Cardiac muscle cell (in vitro differentiated cells and primary cell): ENCODE measurements at regions not wholly inside any gene's neighbourhood (a gene's known extent, or its start where the extent isn't known, plus 50 kb on each side); places are given as distances from the start of the nearest gene placed in this dataset.

Experiments used
- DNase-seq, 2 donors: peaks; one replicate each; pipeline versions ENCODE4 v3.0.0 to v3.0.0-alpha.2; 2010 to 2017; ENCODE audit warnings: low read depth in 1 of 2, low spot score in 1 of 2
- H3K27ac ChIP-seq: fragments of 200-600 bp; sonication (generic); 2 replicates; pipeline ENCODE4 v1.5.1; 2016
- H3K27me3 ChIP-seq: fragments of 200-600 bp; sonication (generic); 2 replicates; pipeline ENCODE4 v1.6.0; 2016; ENCODE audit warnings: control low read depth
- H3K36me3 ChIP-seq: fragments of 200-600 bp; sonication (generic); 2 replicates; pipeline ENCODE4 v1.5.1; 2016; ENCODE audit warnings: control low read depth
- H3K4me1 ChIP-seq: fragments of 200-600 bp; sonication (generic); 2 replicates; pipeline ENCODE4 v1.8.1; 2017; ENCODE audit warnings: low read depth, mild to moderate bottlenecking, mixed run types
- H3K4me3 ChIP-seq: fragments of 200-600 bp; sonication (generic); 2 replicates; pipeline ENCODE4 v1.5.1; 2016; ENCODE audit warnings: mild to moderate bottlenecking
- H3K9me3 ChIP-seq: fragments of 200-600 bp; sonication (generic); 2 replicates; pipeline ENCODE4 v1.5.1; 2017; ENCODE audit warnings: low read depth, mild to moderate bottlenecking, control low read depth
- TF ChIP-seq, protein P1 (sequence below): IDR thresholded peaks from 2 replicates; pipeline ENCODE4 v1.5.1; 2012; ENCODE audit warnings: low read depth, mild to moderate bottlenecking, low read length

DNA sequence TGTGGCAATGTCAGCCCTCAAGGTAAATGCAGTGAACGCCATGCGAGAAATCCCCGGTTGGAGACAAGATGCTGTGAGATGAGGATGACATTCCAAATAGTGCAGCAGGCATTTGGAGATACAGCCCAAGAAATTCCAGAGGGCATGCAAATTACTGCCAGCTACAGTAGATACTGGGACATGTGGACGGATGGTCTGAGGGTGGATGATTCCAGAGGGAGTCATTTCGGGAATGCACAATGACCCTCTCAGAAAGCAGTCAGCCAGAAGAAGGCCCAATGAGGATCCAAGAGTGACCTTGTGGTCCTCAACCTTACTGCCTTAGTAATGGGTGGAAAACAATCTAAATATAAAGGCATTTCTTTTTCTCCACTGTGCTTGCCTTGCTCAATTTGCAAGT lies 111.3 kb downstream of the HNRNPLL start:
- TF ChIP-seq, protein P1, sequence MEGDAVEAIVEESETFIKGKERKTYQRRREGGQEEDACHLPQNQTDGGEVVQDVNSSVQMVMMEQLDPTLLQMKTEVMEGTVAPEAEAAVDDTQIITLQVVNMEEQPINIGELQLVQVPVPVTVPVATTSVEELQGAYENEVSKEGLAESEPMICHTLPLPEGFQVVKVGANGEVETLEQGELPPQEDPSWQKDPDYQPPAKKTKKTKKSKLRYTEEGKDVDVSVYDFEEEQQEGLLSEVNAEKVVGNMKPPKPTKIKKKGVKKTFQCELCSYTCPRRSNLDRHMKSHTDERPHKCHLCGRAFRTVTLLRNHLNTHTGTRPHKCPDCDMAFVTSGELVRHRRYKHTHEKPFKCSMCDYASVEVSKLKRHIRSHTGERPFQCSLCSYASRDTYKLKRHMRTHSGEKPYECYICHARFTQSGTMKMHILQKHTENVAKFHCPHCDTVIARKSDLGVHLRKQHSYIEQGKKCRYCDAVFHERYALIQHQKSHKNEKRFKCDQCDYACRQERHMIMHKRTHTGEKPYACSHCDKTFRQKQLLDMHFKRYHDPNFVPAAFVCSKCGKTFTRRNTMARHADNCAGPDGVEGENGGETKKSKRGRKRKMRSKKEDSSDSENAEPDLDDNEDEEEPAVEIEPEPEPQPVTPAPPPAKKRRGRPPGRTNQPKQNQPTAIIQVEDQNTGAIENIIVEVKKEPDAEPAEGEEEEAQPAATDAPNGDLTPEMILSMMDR = no peak
- Histone ChIP-seq H3K9me3 (no peaks in the 10 kb centered on the region), H3K4me1 (no peaks in the 10 kb centered on the region), H3K27ac (no peak overlapping the region), H3K27me3 (no peaks in the 10 kb centered on the region), H3K4me3 (no peak overlapping the region), H3K36me3 (no peaks in the 10 kb centered on the region)
- DNase-seq = no peak

DNA sequence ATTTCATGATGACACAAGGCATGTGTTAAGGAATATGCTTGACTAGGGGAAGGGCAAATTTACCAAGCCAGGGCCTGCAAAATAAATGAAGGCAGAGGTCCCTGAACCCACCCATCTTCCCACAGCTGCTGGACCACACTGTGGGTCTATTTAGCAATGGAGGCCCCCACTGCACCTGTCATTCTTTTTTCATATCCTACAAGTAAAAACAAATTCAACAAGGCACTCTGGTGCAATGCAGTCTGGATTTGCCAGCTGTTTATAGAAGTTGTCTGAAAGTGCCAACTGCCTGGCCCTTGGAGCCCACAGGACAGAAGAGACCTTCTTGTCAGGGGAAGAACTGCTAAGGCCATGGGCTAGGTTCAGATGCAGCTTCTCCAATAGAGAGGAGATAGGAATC lies 112.8 kb upstream of the ATL2 start:
- no peak overlapping the region for H3K4me3 ChIP-seq
- no peaks in the 10 kb centered on the region for H3K36me3 ChIP-seq
- no peak for DNase-seq
- H3K27ac ChIP-seq = no peak overlapping the region
- TF ChIP-seq, protein P1 = no peak
- no peaks in the 10 kb centered on the region for H3K9me3 ChIP-seq
- no peaks in the 10 kb centered on the region for H3K4me1 ChIP-seq
- no peaks in the 10 kb centered on the region for H3K27me3 ChIP-seq

DNA sequence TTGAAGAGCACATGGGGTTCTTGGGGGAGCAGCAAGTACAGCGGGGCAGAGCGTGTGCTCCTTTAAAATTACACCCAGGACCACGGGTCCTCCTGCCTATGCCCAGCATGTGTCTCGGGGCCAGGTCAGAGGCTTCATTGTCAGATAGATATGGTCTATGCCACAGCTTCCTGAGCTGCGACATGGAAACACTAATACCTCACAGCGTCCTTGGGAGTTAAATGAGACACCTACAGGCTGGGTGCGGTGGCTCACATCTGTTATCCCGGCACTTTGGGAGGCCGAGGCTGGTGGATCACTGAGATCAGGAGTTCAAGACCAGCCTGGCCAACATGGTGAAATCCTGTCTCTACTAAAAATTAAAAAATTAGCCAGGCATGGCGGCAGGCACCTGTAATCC lies 110.8 kb upstream of the ATL2 start:
- no peak overlapping the region for H3K27ac ChIP-seq
- no peak for DNase-seq
- H3K9me3 ChIP-seq = no peaks in the 10 kb centered on the region
- H3K4me3 ChIP-seq = no peak overlapping the region
- H3K36me3 ChIP-seq = no peaks in the 10 kb centered on the region
- no peaks in the 10 kb centered on the region for H3K27me3 ChIP-seq
- TF ChIP-seq, protein P1 = no peak
- H3K4me1 ChIP-seq = no peaks in the 10 kb centered on the region

DNA sequence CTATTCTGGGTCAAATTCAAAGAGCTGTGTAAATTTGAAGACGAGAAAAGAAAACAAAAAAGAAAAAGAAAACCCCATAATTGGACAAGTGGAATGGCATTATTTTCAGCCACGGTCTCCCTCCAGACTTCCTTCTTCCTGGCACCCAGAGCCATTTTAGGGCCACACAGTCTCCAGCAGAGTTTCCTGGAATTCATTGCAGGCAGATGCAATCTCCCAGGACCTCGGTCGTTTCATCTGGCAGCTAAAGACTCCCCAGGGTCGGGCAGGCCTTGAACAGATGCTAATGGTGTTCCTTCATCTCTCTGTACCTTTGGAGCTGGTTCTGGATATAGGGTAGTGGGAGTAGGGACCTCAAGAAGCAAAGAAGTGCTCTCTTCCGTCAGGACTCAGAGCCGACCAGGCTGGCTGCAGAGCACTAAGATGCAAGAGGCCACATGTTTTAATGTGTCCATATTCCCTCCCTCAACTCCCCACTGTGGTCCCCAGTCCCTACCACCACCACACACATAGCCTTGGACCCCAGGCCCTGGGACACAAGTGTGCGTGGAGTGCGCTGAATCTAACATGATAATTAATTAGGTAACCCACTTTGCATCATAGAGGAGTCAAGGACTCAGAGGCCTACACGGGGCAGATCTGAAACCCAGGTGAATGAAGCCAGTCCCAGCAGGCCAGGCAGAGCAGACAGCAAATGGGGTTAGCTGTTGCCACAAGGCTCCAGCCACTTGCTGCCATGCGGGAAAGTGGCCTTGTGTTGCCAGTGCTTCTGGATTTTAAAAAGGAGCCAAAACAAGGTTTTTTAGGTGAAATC lies 109.3 kb upstream of the ATL2 start:
- TF ChIP-seq, protein P1 = no peak
- no peak for DNase-seq
- H3K27me3 ChIP-seq = no peaks in the 10 kb centered on the region

DNA sequence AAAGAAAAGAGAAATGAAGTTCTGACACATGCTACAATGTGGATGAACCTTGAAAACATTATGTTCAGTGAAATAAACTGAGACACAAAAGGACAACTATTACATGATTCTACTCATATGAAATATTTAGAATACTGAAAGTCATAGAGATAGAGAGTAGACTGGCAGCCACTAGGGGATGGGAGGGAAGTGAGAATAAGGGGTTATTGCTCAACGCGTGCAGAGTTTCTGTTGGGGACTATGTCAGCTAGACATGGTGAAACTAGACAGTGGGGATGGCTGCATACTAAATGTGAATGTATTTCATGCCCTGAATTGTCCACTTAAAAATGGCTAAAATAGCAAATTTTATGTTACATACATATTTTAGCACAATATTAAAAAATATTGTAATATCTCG lies 108.7 kb upstream of the ATL2 start:
- H3K27me3 ChIP-seq = no peaks in the 10 kb centered on the region
- no peaks in the 10 kb centered on the region for H3K9me3 ChIP-seq
- no peak overlapping the region for H3K27ac ChIP-seq
- TF ChIP-seq, protein P1 = no peak
- H3K36me3 ChIP-seq = no peaks in the 10 kb centered on the region
- no peak overlapping the region for H3K4me3 ChIP-seq
- no peaks in the 10 kb centered on the region for H3K4me1 ChIP-seq
- no peak for DNase-seq

More for the DNA sequence above, 109.3 kb upstream of the ATL2 start:
- no peak overlapping the region for H3K4me3 ChIP-seq
- H3K4me1 ChIP-seq = no peaks in the 10 kb centered on the region
- H3K36me3 ChIP-seq = no peaks in the 10 kb centered on the region
- H3K27ac ChIP-seq = no peak overlapping the region
- no peaks in the 10 kb centered on the region for H3K9me3 ChIP-seq

DNA sequence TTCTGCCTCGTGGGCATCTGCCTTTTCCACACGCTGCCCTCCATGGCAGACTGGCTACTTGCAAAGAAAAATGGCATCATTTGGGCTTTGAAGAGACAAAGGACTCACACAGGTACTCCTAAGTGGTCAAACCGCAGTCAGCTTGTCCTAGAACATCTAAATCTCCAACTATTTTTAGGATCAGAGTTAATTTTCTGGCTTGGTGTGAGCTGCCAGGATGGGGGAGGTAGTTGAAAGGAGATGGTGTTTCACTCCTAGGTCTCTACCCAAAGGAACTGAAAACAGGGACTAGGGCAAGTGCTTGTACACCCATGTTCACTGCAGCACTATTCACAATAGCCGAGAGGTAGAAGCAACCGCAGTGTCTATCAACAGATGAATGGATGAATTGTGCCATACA lies 107.9 kb upstream of the ATL2 start:
- Histone ChIP-seq H3K27ac (no peak overlapping the region), H3K4me1 (no peaks in the 10 kb centered on the region), H3K9me3 (no peaks in the 10 kb centered on the region), H3K4me3 (no peak overlapping the region), H3K27me3 (no peaks in the 10 kb centered on the region), H3K36me3 (no peaks in the 10 kb centered on the region)
- DNase-seq = no peak
- TF ChIP-seq, protein P1 = no peak
